Bronchial epithelial cell (primary cell): ENCODE measurements at regions not wholly inside any gene's neighbourhood (a gene's known extent, or its start where the extent isn't known, plus 50 kb on each side); places are given as distances from the start of the nearest gene placed in this dataset.

Experiments used
- DNase-seq: peaks from one replicate; pipeline ENCODE4 v3.0.0-alpha.2; 2010; ENCODE audit warnings: low read depth
- FAIRE-seq: peaks from 2 replicates; lab custom pipeline; 2011; peaks lifted over from hg19 to GRCh38; lab: Jason Lieb, UNC
- H3K27me3 ChIP-seq: 2 replicates; pipeline ENCODE4 v1.5.1; 2011; ENCODE audit warnings: low read length; ENCODE audit not compliant: control insufficient read depth, insufficient read depth
- H3K36me3 ChIP-seq: 2 replicates; pipeline ENCODE4 v1.5.1; 2011; ENCODE audit warnings: low read length; ENCODE audit not compliant: control insufficient read depth, insufficient read depth
- H3K4me3 ChIP-seq: 2 replicates; pipeline ENCODE4 v1.5.1; 2011; ENCODE audit warnings: mild to moderate bottlenecking, low read depth, low read length, control low read depth
- TF ChIP-seq, protein P1 (sequence below): IDR thresholded peaks from 2 replicates; pipeline ENCODE4 v1.5.1; 2011; ENCODE audit warnings: mild to moderate bottlenecking, moderate library complexity, low read length, control low read depth, inconsistent platforms; ENCODE audit not compliant: insufficient read depth, severe bottlenecking

DNA sequence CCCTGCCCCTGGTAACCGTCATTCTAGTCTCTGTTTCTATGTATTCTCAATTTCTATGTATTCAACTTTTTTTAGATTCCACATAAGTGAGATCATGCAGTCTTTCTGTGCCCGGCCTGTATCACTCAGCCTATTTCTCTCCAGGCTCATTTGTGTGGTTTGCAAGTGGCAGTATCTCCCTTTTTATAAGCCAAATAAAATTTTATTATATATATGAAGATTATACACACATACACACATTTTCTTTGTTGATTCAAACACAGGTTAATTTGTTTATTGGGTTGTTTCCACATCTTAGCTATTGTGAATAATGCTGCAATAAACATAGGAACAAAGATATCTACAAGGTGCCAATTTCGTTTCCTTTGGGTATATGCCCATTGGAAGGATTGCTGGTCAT, 571.7 kb downstream of the DHX35 start:
- H3K36me3 ChIP-seq = no peaks in the 10 kb centered on the region
- no peak for FAIRE-seq
- TF ChIP-seq, protein P1, sequence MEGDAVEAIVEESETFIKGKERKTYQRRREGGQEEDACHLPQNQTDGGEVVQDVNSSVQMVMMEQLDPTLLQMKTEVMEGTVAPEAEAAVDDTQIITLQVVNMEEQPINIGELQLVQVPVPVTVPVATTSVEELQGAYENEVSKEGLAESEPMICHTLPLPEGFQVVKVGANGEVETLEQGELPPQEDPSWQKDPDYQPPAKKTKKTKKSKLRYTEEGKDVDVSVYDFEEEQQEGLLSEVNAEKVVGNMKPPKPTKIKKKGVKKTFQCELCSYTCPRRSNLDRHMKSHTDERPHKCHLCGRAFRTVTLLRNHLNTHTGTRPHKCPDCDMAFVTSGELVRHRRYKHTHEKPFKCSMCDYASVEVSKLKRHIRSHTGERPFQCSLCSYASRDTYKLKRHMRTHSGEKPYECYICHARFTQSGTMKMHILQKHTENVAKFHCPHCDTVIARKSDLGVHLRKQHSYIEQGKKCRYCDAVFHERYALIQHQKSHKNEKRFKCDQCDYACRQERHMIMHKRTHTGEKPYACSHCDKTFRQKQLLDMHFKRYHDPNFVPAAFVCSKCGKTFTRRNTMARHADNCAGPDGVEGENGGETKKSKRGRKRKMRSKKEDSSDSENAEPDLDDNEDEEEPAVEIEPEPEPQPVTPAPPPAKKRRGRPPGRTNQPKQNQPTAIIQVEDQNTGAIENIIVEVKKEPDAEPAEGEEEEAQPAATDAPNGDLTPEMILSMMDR = no peak
- no peak overlapping the region for H3K4me3 ChIP-seq
- H3K27me3 ChIP-seq = no peaks in the 10 kb centered on the region
- no peak for DNase-seq

DNA sequence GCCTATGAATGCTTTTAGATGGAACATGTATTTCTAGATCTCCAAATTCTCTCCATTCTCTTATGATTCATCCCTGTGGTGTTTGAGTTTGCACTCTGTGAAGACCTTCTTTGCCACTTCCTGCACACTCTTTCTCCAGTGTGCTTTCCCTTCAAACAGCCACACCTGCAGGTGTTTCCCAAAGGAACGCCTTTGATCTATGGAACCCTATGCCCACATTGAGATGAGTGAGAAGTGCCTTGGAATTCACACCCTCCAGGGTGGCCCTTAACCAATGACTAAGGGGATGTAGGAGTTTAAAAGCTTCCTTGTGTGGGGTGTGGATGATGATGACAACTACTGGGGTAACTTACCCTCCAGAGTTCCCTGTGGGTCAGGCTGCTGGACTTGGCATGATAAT, 570.1 kb downstream of the DHX35 start:
- H3K27me3 ChIP-seq = no peaks in the 10 kb centered on the region
- peak; percentile 17 for DNase-seq
- H3K4me3 ChIP-seq = no peak overlapping the region
- no peak for FAIRE-seq
- TF ChIP-seq, protein P1 = no peak
- H3K36me3 ChIP-seq = no peaks in the 10 kb centered on the region

DNA sequence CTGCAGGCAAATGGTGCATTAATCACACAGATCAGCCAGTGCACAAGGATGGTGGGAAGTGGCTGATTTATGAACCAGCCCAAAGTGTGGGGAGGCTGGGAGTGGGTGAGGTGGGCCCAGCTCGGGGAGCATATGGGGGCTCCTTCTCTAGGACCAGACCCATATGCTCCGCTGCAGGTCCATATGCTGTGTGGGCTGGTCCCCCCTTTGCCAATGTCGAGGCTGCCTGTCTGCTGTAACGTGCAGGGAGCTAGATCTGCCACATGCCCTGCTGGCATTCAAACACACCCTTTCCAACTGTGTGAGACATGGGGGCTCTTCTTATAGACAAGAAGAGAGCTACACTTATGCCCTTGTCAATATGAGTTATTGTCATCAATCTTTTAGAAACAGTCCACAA, 566.3 kb downstream of the DHX35 start:
- H3K36me3 ChIP-seq = no peaks in the 10 kb centered on the region
- DNase-seq (no peak), FAIRE-seq (no peak)
- H3K4me3 ChIP-seq = no peak overlapping the region
- TF ChIP-seq, protein P1 = no peak
- H3K27me3 ChIP-seq = no peaks in the 10 kb centered on the region

DNA sequence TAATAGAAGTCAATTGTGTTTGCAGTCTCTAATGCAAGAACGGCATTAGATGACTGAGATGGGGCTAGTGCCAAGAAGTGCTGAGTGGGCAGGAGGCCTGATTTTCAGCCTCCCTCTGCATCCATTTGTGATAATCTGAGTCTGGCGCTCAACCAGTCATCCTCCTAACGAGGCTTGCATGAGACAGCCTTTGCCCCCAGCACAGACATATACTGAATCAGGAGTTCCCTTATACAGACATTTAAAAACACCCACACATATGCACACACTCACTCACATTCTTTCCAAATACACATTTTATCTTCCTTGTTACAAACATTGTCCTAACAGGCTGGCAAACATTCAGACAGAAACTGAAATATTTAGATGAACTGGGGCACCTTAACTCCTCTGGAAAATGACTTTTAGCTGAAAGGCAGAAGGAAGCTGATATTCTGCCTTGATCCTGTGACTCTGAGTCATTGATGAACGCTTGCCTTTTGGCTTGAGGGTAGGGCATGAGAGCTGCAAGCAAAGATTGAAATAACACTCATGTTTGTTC, 562.3 kb downstream of the DHX35 start:
- H3K36me3 ChIP-seq = no peaks in the 10 kb centered on the region
- DNase-seq (peak; percentile 62), FAIRE-seq (no peak)
- no peaks in the 10 kb centered on the region for H3K27me3 ChIP-seq
- no peak overlapping the region for H3K4me3 ChIP-seq
- TF ChIP-seq, protein P1 = no peak

DNA sequence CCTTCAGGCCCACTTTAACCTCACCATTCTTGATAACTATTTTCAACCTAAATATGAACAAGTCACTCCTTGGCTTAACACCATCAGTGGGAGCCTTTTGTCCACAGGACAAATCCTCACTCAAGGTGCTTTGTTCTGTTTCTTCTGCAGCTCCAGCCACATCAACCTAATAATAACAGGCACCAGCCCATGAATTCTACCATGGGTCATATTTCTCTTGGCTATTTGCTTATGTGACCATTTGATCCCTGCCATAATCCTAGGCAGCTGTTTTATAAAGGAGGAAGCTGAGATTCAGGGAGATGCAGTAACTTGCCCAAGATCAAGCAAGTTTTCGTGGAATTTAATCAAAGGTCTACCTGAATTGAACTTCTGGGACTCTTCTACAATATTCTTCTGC, 561.3 kb downstream of the DHX35 start:
- no peak for FAIRE-seq
- Histone ChIP-seq H3K4me3 (no peak overlapping the region), H3K36me3 (no peaks in the 10 kb centered on the region), H3K27me3 (no peaks in the 10 kb centered on the region)
- DNase-seq = no peak
- TF ChIP-seq, protein P1 = no peak

DNA sequence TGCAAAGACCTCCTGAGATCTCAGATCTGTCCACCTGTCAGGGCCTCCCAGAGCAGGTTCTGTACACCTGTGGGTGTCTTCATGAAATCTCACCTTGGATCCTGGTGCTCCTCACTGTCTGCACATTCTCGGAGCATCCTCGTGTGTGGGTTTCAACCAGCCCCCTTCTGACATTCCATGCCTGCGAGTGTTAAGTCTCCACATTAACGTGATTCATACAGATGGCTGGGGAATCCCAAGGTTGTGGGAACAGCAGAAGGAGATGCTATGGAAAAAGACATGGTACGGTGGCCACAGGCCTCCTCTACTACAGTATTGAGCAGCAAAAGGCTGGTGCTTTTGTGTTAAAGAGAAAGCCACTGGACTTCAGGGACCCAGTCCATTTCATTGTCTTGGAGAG, 556.5 kb downstream of the DHX35 start:
- FAIRE-seq (no peak), DNase-seq (no peak)
- Histone ChIP-seq H3K36me3 (no peaks in the 10 kb centered on the region), H3K4me3 (no peak overlapping the region), H3K27me3 (no peaks in the 10 kb centered on the region)
- TF ChIP-seq, protein P1 = no peak
